Adrenal gland (tissue), 5 donors: ENCODE measurements at regions not wholly inside any gene's neighbourhood (a gene's known extent, or its start where the extent isn't known, plus 50 kb on each side); places are given as distances from the start of the nearest gene placed in this dataset.

Experiments used
- CTCF ChIP-seq, 6 experiments: fragments of 450-650 bp in 4 of 6; fragments of 200-600 bp in 2 of 6; sonication (generic) in 1 of 6; IDR thresholded peaks; 1 replicate in 5 of 6; 2 replicates in 1 of 6; pipeline versions ENCODE4 v1.5.1 to v1.8.0; 2016 to 2021; ENCODE audit warnings: antibody characterized with exemption in 6 of 6, mild to moderate bottlenecking in 2 of 6, moderate library complexity in 1 of 6
- POLR2A ChIP-seq, 2 donors: fragments of 450-650 bp; IDR thresholded peaks; one replicate each; pipeline ENCODE4 v1.6.1; 2017; ENCODE audit warnings: antibody characterized with exemption in 2 of 2, mild to moderate bottlenecking in 2 of 2, moderate library complexity in 1 of 2
- donor health status: DM: no; HTN: no; CAD: no.

GRCh38 chr1:5376538-5377247 is 615.5 kb downstream of the NPHP4 start:
- TF ChIP-seq CTCF (IDR thresholded peaks at IDR 0.05) (no peak), POLR2A (IDR thresholded peaks at IDR 0.05) (no peak)
